Activated B cell treated with CpG ODN at 0.5 μM for 24 hours (primary cell): ENCODE measurements at regions not wholly inside any gene's neighbourhood (a gene's known extent, or its start where the extent isn't known, plus 50 kb on each side); places are given as distances from the start of the nearest gene placed in this dataset.

Experiments used
- ATAC-seq: fragments of 200-7000 bp; cut with Tn5 transposase; one replicate; pipeline ENCODE4 v1.10.0; 2021; ENCODE audit warnings: low read depth, mild to moderate bottlenecking, moderate library complexity
- CTCF ChIA-PET: fragments of 350-600 bp; sonication (Branson Sonifier 250); formaldehyde crosslinking; loops from one replicate; lab custom pipeline; 2021; ENCODE audit warnings: antibody characterized with exemption; lab: Charles Lee
- POLR2A ChIA-PET: fragments of 350-600 bp; sonication (Branson Sonifier 250); formaldehyde crosslinking; loops from one replicate; lab custom pipeline; 2021; ENCODE audit warnings: antibody characterized with exemption; lab: Charles Lee
- DNase-seq: peaks from one replicate; pipeline ENCODE4 v3.0.0; 2022
- H3K27ac Mint-ChIP-seq: one replicate; pipeline ENCODE4 v1.8.0; 2020; ENCODE audit warnings: mixed read lengths
- H3K27me3 Mint-ChIP-seq: one replicate; pipeline ENCODE4 v1.8.0; 2021; ENCODE audit warnings: mixed read lengths
- H3K36me3 Mint-ChIP-seq: one replicate; pipeline ENCODE4 v1.8.0; 2021; ENCODE audit warnings: low read depth, mixed read lengths
- H3K4me1 Mint-ChIP-seq: one replicate; pipeline ENCODE4 v1.8.0; 2021; ENCODE audit warnings: mixed read lengths
- H3K4me3 Mint-ChIP-seq: one replicate; pipeline ENCODE4 v1.8.0; 2020; ENCODE audit warnings: mild to moderate bottlenecking, mixed read lengths
- H3K9me3 Mint-ChIP-seq: one replicate; pipeline ENCODE4 v1.8.0; 2020; ENCODE audit warnings: mixed read lengths
- intact Hi-C: fragments of 100-400 bp; cut with micrococcal nuclease; formaldehyde crosslinking; loops from one replicate; pipeline ENCODE4 v1.15.1; 2024
- TF ChIP-seq, protein P1 (sequence below): fragments of 200-600 bp; IDR thresholded peaks from one replicate; pipeline ENCODE4 v1.8.0; 2022; ENCODE audit warnings: antibody characterized with exemption, mild to moderate bottlenecking

DNA sequence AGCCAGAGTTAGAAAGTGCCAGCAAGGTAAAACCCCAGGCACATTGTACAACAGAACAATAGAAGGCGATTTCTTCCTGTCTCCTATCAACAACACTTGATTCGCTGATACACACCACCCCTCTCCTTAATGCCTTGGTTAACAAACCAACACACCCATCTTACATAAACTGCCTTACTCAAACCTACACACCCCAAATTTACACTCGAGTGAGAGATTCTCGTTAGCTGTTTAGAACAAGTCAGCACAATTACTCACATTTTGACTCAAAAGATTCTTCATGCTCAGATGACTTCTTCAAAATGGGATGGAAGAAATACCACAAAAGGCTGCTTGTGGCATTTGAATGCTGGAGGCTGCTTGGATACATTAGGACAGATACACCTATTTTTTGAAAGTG is 80.0 kb upstream of the FOXQ1 start:
- intact Hi-C loops = no loop called here
- H3K36me3 Mint-ChIP-seq = no peaks in the 10 kb centered on the region
- ChIA-PET CTCF (no interaction called here), POLR2A (no interaction called here)
- H3K27me3 Mint-ChIP-seq = no peaks in the 10 kb centered on the region
- H3K4me3 Mint-ChIP-seq = no peak overlapping the region
- no peak for DNase-seq
- H3K4me1 Mint-ChIP-seq = no peaks in the 10 kb centered on the region
- no peak for ATAC-seq
- H3K27ac Mint-ChIP-seq = no peak overlapping the region
- H3K9me3 Mint-ChIP-seq = no peaks in the 10 kb centered on the region
- TF ChIP-seq, protein P1, sequence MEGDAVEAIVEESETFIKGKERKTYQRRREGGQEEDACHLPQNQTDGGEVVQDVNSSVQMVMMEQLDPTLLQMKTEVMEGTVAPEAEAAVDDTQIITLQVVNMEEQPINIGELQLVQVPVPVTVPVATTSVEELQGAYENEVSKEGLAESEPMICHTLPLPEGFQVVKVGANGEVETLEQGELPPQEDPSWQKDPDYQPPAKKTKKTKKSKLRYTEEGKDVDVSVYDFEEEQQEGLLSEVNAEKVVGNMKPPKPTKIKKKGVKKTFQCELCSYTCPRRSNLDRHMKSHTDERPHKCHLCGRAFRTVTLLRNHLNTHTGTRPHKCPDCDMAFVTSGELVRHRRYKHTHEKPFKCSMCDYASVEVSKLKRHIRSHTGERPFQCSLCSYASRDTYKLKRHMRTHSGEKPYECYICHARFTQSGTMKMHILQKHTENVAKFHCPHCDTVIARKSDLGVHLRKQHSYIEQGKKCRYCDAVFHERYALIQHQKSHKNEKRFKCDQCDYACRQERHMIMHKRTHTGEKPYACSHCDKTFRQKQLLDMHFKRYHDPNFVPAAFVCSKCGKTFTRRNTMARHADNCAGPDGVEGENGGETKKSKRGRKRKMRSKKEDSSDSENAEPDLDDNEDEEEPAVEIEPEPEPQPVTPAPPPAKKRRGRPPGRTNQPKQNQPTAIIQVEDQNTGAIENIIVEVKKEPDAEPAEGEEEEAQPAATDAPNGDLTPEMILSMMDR = no peak

DNA sequence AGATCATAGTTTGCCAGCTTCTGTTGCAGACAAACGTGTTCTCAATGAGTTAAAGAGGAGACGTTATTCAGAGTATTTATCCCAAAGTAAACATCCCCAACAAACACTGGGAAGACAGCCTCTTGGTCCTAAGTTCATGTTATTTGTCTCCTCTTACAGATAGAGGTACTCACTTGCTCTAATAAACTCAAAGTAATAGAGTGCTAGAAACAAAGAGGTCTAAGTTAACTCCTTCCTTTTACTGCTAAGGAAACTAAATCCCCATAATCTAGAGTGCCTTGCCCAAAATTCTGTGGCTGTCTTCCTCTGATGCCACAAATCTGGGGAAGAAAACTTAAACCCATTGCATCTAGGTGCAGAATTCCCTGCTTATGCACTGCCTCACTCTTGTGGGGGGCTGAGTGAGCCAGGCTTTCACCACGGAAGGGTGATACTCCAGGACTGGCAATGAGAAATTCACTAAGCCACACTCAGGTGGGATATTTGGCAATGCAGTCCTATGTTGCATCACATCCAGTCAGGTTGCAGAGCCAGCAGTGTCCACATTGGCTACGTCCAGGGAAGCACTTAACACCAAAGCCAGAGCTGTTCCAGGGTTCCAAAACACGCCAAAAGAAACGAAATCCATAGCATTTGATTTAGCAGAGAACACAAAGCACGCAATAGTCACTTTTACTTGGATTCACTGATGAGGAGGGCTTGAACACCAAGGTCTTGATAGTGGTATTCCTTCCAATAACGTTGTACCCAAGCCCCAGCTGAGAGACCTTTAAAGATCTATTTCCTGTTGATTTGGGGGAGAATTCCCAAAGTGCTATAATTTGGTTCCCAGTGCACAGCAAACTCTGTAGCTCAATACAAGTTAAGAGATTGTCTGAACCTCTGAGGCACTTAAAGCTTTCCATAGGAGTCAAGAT is 81.0 kb upstream of the FOXQ1 start:
- H3K27ac Mint-ChIP-seq = no peak overlapping the region
- ChIA-PET POLR2A (no interaction called here), CTCF (no interaction called here)
- TF ChIP-seq, protein P1 = no peak
- H3K36me3 Mint-ChIP-seq = no peaks in the 10 kb centered on the region
- no peaks in the 10 kb centered on the region for H3K27me3 Mint-ChIP-seq
- no peak for DNase-seq
- H3K9me3 Mint-ChIP-seq = no peaks in the 10 kb centered on the region
- no peak for ATAC-seq
- H3K4me3 Mint-ChIP-seq = no peak overlapping the region
- intact Hi-C loops = no loop called here
- H3K4me1 Mint-ChIP-seq = no peaks in the 10 kb centered on the region

DNA sequence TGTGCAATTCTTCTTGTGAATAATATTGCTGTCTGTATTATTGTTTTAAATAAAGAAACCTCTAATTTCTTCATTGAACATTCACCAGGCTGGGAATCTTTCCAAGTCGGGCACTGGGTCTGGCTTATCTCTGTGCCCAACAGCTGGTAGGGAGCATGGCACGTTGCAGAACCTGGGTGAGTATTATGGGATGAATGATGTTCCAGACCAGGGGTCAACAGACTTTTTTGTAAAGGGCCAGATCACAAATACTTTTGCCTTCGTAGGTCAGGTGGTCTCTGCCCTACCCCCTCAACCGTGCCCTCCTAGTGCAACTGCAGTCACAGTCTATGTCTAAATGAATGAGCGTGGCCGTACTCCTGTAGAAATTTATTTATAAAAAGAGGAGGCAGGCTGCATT is 81.6 kb upstream of the FOXQ1 start:
- intact Hi-C loops = no loop called here
- no peak for DNase-seq
- TF ChIP-seq, protein P1 = no peak
- POLR2A ChIA-PET = no interaction called here
- Mint-ChIP-seq H3K4me3 (no peak overlapping the region), H3K4me1 (no peaks in the 10 kb centered on the region), H3K36me3 (no peaks in the 10 kb centered on the region), H3K27ac (no peak overlapping the region), H3K9me3 (no peaks in the 10 kb centered on the region), H3K27me3 (no peaks in the 10 kb centered on the region)
- CTCF ChIA-PET = no interaction called here
- no peak for ATAC-seq

DNA sequence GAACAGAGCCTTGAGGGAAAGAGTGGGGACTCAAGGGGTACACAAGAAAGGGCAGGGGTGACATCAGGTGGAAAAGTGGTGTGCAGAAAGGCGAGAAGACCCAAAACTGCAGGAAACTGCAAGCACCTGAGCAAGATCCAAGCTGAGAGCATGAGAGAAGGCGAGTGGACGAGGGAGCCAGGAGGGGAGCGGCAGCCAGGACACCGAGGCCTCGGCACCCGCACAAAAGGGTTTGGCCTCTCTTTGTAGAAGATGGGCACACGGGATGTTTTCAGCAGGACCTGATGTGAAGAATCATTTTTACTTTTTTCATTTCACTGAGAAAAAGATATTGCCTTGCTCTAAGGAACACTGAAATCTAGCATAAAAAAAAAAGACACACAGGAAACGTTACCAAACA is 82.1 kb upstream of the FOXQ1 start:
- DNase-seq (no peak), ATAC-seq (no peak)
- H3K27me3 Mint-ChIP-seq = no peaks in the 10 kb centered on the region
- H3K27ac Mint-ChIP-seq = no peak overlapping the region
- H3K4me1 Mint-ChIP-seq = no peaks in the 10 kb centered on the region
- H3K4me3 Mint-ChIP-seq = no peak overlapping the region
- intact Hi-C loops = no loop called here
- no peaks in the 10 kb centered on the region for H3K36me3 Mint-ChIP-seq
- H3K9me3 Mint-ChIP-seq = no peaks in the 10 kb centered on the region
- CTCF ChIA-PET = no interaction called here
- POLR2A ChIA-PET = no interaction called here
- TF ChIP-seq, protein P1 = no peak

DNA sequence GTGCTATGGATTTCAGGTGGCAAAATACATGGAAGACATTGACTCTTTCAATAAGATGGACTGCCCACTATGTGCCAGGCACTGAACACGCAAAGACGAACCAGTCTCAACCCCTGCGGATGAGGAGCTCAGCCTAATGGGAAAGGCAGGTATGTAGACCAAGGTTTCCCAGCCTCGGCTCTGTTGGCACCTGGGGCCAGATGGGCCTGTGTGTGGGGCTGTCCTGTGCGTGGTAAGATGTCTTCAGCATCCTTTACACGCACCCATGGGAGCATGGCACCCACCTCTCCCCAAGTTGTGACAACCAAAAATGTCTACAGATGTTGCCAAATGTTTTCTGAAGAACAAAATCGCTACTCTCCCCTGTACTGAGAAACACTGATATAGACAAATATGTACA is 82.6 kb upstream of the FOXQ1 start:
- ChIA-PET CTCF (no interaction called here), POLR2A (no interaction called here)
- Mint-ChIP-seq H3K36me3 (no peaks in the 10 kb centered on the region), H3K4me3 (no peak overlapping the region), H3K27me3 (no peaks in the 10 kb centered on the region), H3K4me1 (no peaks in the 10 kb centered on the region), H3K9me3 (no peaks in the 10 kb centered on the region), H3K27ac (no peak overlapping the region)
- TF ChIP-seq, protein P1 = no peak
- intact Hi-C loops = no loop called here
- no peak for DNase-seq
- ATAC-seq = no peak
